ENCODE measurements at regions not wholly inside any gene's neighbourhood (a gene's known extent, or its start where the extent isn't known, plus 50 kb on each side); places are given as distances from the start of the nearest gene placed in this dataset.

DNA sequence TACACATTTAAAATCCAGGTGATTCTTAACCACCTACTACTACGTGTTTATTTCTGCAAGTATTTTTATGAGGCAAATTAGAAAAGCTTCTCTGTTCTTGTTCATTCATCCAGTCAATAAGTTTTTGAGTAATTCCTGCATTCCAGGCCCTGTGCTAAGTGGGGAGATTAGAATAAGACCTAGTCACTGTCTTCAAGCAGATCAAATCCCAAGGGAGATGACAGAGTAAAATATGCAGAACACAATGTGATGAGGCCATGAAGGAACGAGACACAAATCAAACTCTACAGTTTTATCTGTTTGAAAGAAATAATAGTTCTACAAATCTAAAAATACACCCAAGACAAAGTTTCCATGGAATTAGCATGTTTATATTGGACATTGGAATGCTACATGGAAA, 158.8 kb downstream of the CEP120 start:
- ChIA-PET CTCF (no interaction called here), SMC1A (ENCODE audit: uncharacterized antibody, unreplicated experiment) (no interaction called here), RAD21 (ENCODE audit: unreplicated experiment) (no interaction called here), POLR2A (no interaction called here)
- WGBS (ENCODE audit: insufficient coverage, insufficient replicate concordance, low lambda C conversion rate, missing lambda C conversion rate) = 4% methylated on average over 2 of the region's 2 CpGs
- ATAC-seq (no peak), FAIRE-seq (no peak), DNase-seq (ENCODE audit: low read depth, low spot score) (no peak)
- H3K27me3 ChIP-seq (replicated peaks in 1 of 2; ENCODE audit: control insufficient read depth in 2 of 2, insufficient read depth in 2 of 2, low read length in 1 of 2) = no peaks in the 10 kb centered on the region
- in situ Hi-C loops (cut with MboI) (no loop called here), intact Hi-C loops (cut with micrococcal nuclease; ENCODE audit: unreplicated experiment) (no loop called here)
- no peak overlapping the region for H2AFZ ChIP-seq (ENCODE audit: control insufficient read depth, low read depth, low read length)
- no peaks in the 10 kb centered on the region for H3K4me1 ChIP-seq (ENCODE audit: control insufficient read depth, insufficient read depth, low read length)
- no peaks in the 10 kb centered on the region for H3K9me3 ChIP-seq (replicated peaks; ENCODE audit: control insufficient read depth, insufficient read depth, low read length)
- H3K36me3 ChIP-seq (ENCODE audit: control insufficient read depth in 2 of 2, insufficient read depth in 2 of 2, low read length in 1 of 2) = no peaks in the 10 kb centered on the region
- BruUV-seq (replicated peaks) = no TSS peak
- no peak overlapping the region for H3K4me2 ChIP-seq (ENCODE audit: control insufficient read depth, insufficient read depth)
- TF ChIP-seq ZNF274 (IDR thresholded peaks at IDR 0.05; ENCODE audit: insufficient read depth, insufficient read length) (no peak), MAX (IDR thresholded peaks at IDR 0.05; ENCODE audit: low read depth, low read length) (no peak), ESRRA (IDR thresholded peaks at IDR 0.05; ENCODE audit: low read length) (no peak), YY1 (IDR thresholded peaks at IDR 0.05; ENCODE audit: low read depth, low read length) (no peak)
- H3K9ac ChIP-seq (ENCODE audit: control insufficient read depth, insufficient read depth, low read length) = no peak overlapping the region
- no peaks in the 10 kb centered on the region for H4K20me1 ChIP-seq (ENCODE audit: control insufficient read depth, insufficient read depth)
- no peak overlapping the region for H3K27ac ChIP-seq (ENCODE audit: control insufficient read depth, insufficient read depth)
- no peaks in the 10 kb centered on the region for H3K79me2 ChIP-seq (ENCODE audit: control insufficient read depth, insufficient read depth, low read length)
- no peak overlapping the region for H3K4me3 ChIP-seq

DNA sequence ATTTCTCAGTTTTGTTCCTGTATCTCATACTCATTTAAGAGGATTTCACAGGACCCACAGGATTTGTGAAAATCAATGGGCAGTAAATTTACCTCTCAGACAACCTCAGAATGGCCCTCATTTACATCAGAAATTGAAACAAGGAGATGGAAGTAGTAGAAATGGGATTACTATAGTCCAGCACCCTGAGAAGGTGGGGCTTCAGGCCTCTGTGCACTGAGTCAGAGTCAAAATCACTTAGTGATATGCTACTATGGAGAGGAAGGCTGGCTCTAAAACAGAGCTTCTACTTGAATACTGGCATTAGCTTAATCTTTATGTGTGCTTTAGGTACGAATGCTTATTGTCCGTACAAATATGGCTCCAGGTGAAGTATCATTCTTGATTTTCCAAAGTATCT, 159.3 kb downstream of the CEP120 start:
- H3K4me2 ChIP-seq (ENCODE audit: control insufficient read depth, insufficient read depth) = no peak overlapping the region
- RAD21 ChIA-PET (ENCODE audit: unreplicated experiment) = no interaction called here
- no peaks in the 10 kb centered on the region for H3K79me2 ChIP-seq (ENCODE audit: control insufficient read depth, insufficient read depth, low read length)
- H3K9me3 ChIP-seq (replicated peaks; ENCODE audit: control insufficient read depth, insufficient read depth, low read length) = no peaks in the 10 kb centered on the region
- no peaks in the 10 kb centered on the region for H4K20me1 ChIP-seq (ENCODE audit: control insufficient read depth, insufficient read depth)
- H2AFZ ChIP-seq (ENCODE audit: control insufficient read depth, low read depth, low read length) = no peak overlapping the region
- no TSS peak for BruUV-seq (replicated peaks)
- intact Hi-C loops (cut with micrococcal nuclease; ENCODE audit: unreplicated experiment) = no loop called here
- no peak overlapping the region for H3K4me3 ChIP-seq
- in situ Hi-C loops (cut with MboI) = no loop called here
- CTCF ChIA-PET = no interaction called here
- ATAC-seq (no peak), DNase-seq (ENCODE audit: low read depth, low spot score) (no peak), FAIRE-seq (no peak)
- H3K27ac ChIP-seq (ENCODE audit: control insufficient read depth, insufficient read depth) = no peak overlapping the region
- TF ChIP-seq SREBF2 (IDR thresholded peaks at IDR 0.05; ENCODE audit: low read length) = no peak
- TF ChIP-seq POLR2A (IDR thresholded peaks at IDR 0.05; ENCODE audit: low read depth, low read length) = no peak
- TF ChIP-seq, protein P1, sequence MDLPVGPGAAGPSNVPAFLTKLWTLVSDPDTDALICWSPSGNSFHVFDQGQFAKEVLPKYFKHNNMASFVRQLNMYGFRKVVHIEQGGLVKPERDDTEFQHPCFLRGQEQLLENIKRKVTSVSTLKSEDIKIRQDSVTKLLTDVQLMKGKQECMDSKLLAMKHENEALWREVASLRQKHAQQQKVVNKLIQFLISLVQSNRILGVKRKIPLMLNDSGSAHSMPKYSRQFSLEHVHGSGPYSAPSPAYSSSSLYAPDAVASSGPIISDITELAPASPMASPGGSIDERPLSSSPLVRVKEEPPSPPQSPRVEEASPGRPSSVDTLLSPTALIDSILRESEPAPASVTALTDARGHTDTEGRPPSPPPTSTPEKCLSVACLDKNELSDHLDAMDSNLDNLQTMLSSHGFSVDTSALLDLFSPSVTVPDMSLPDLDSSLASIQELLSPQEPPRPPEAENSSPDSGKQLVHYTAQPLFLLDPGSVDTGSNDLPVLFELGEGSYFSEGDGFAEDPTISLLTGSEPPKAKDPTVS (IDR thresholded peaks at IDR 0.05; ENCODE audit: low read depth, low read length) = no peak
- TF ChIP-seq MEF2A (IDR thresholded peaks at IDR 0.05; ENCODE audit: insufficient read depth, low read depth, low read length) = no peak
- no peak for TF ChIP-seq BHLHE40 (IDR thresholded peaks at IDR 0.05; ENCODE audit: borderline replicate concordance in 1 of 2, low read depth in 2 of 2, low read length in 1 of 2)
- no peak for TF ChIP-seq CEBPB (IDR thresholded peaks at IDR 0.05; ENCODE audit: borderline replicate concordance in 1 of 2, low read depth in 2 of 2, low read length in 2 of 2)
- TF ChIP-seq WRNIP1 (IDR thresholded peaks at IDR 0.05; ENCODE audit: borderline replicate concordance, low read depth, low read length) = no peak
- TF ChIP-seq SIN3A (IDR thresholded peaks at IDR 0.05; ENCODE audit: low read depth, low read length) = no peak
- no peak for TF ChIP-seq RUNX3 (IDR thresholded peaks at IDR 0.05; ENCODE audit: low read length)
- TF ChIP-seq JUNB (IDR thresholded peaks at IDR 0.05) = no peak
- TF ChIP-seq NRF1 (conservative IDR thresholded peaks at IDR 0.05; ENCODE audit: low read depth, low read length) = no peak
- TF ChIP-seq ZNF217 (IDR thresholded peaks at IDR 0.05) = no peak
- no peak for TF ChIP-seq KAT2A (conservative IDR thresholded peaks at IDR 0.05; ENCODE audit: control insufficient read depth, low read depth, low read length)
- no peak for TF ChIP-seq ZNF24 (IDR thresholded peaks at IDR 0.05)
- no peak overlapping the region for H3K9ac ChIP-seq (ENCODE audit: control insufficient read depth, insufficient read depth, low read length)
- WGBS (ENCODE audit: insufficient coverage, insufficient replicate concordance, low lambda C conversion rate, missing lambda C conversion rate) = 42% methylated on average over 2 of the region's 2 CpGs
- H3K27me3 ChIP-seq (replicated peaks in 1 of 2; ENCODE audit: control insufficient read depth in 2 of 2, insufficient read depth in 2 of 2, low read length in 1 of 2) = no peaks in the 10 kb centered on the region
- POLR2A ChIA-PET = no interaction called here
- no peaks in the 10 kb centered on the region for H3K4me1 ChIP-seq (ENCODE audit: control insufficient read depth, insufficient read depth, low read length)
- no peaks in the 10 kb centered on the region for H3K36me3 ChIP-seq (ENCODE audit: control insufficient read depth in 2 of 2, insufficient read depth in 2 of 2, low read length in 1 of 2)
- SMC1A ChIA-PET (ENCODE audit: uncharacterized antibody, unreplicated experiment) = no interaction called here

Measured in GM12878 (cell line).